K562 (cell line): ENCODE measurements at regions not wholly inside any gene's neighbourhood (a gene's known extent, or its start where the extent isn't known, plus 50 kb on each side); places are given as distances from the start of the nearest gene placed in this dataset.

Experiments used
- ATAC-seq: fragments of 200-7000 bp; cut with Tn5 transposase; 3 replicates; pipeline ENCODE4 v1.9.1; 2020; ENCODE audit warnings: moderate library complexity
- BruUV-seq: library from RNA; stranded (reverse); fragments of 400-500 nt; replicated peaks from 2 replicates; lab custom pipeline; 2021; lab: Mats Ljungman, UMichigan
- CTCF ChIA-PET: fragments of 300-600 bp; formaldehyde crosslinking; extraction: SDS; loops from one replicate; lab custom pipeline; 2021; ENCODE audit warnings: low intra/inter-chr PET ratio; lab: Yijun Ruan, JAX
- POLR2A ChIA-PET: fragments of 300-600, 350-650 bp; sonication (Branson Sonifier 250); formaldehyde crosslinking; extraction: SDS; loops from one replicate; lab custom pipeline; 2021; ENCODE audit warnings: antibody characterized with exemption, inconsistent platforms; lab: Yijun Ruan, JAX
- DNase-seq, 4 experiments: peaks; one replicate each; pipeline versions ENCODE4 v3.0.0 to v3.0.0-alpha.2; 2011 to 2018; ENCODE audit warnings: low spot score in 3 of 4, mixed read lengths in 3 of 4; ENCODE audit errors: extremely low read depth in 1 of 4
- FAIRE-seq: peaks from 2 replicates; lab custom pipeline; 2011; peaks lifted over from hg19 to GRCh38; lab: Jason Lieb, UNC
- H2AFZ ChIP-seq: 2 replicates; pipeline ENCODE4 v1.6.0; 2011; ENCODE audit warnings: low read depth, low read length, control low read depth, inconsistent platforms
- H3K27ac ChIP-seq: fragments of 200-600 bp; 3 replicates; pipeline ENCODE4 v1.8.0; 2011; ENCODE audit warnings: low read depth, mild to moderate bottlenecking, control low read depth, inconsistent platforms, low read length, moderate library complexity, mixed read lengths; ENCODE audit errors: extremely low read depth
- H3K27me3 ChIP-seq, 2 experiments: fragments of 300-600 bp in 1 of 2; 2 replicates in 1 of 2; 3 replicates in 1 of 2; pipeline versions ENCODE4 v1.6.0 to v1.8.0; 2011; ENCODE audit warnings: inconsistent platforms in 2 of 2, low read length in 2 of 2, mild to moderate bottlenecking in 1 of 2, mixed read lengths in 1 of 2, moderate library complexity in 1 of 2; ENCODE audit not compliant: control insufficient read depth in 2 of 2, insufficient read depth in 2 of 2
- H3K36me3 ChIP-seq: fragments of 300-600 bp; 3 replicates; pipeline ENCODE4 v1.8.0; 2011; ENCODE audit warnings: mild to moderate bottlenecking, low read length, inconsistent platforms; ENCODE audit not compliant: control insufficient read depth, insufficient read depth
- H3K4me1 ChIP-seq, 2 experiments: fragments of 200-600 bp in 1 of 2; replicated peaks in 1 of 2; 2 replicates in 1 of 2; 3 replicates in 1 of 2; pipeline versions ENCODE4 v1.5.1 to v1.8.0; 2011; ENCODE audit warnings: inconsistent platforms in 2 of 2, low read length in 2 of 2, mild to moderate bottlenecking in 1 of 2, mixed read lengths in 1 of 2, moderate library complexity in 1 of 2; ENCODE audit not compliant: control insufficient read depth in 2 of 2, insufficient read depth in 2 of 2
- H3K4me2 ChIP-seq: 2 replicates; pipeline ENCODE4 v1.6.1; 2011; ENCODE audit warnings: low read length, control low read depth, inconsistent platforms, mixed read lengths; ENCODE audit not compliant: insufficient read depth
- H3K4me3 ChIP-seq: fragments of 200-600 bp; sonication (generic), shearing (Covaris generic); 2 replicates; pipeline ENCODE4 v1.5.1; 2016; ENCODE audit warnings: control low read depth, inconsistent platforms
- H3K79me2 ChIP-seq: fragments of 200-600 bp; 3 replicates; pipeline ENCODE4 v1.8.0; 2011; ENCODE audit warnings: low read length, inconsistent platforms; ENCODE audit not compliant: control insufficient read depth, insufficient read depth
- H3K9ac ChIP-seq, 2 experiments: 2 replicates each; pipeline versions ENCODE4 v1.6.0 to v1.6.1; 2011; ENCODE audit warnings: low read depth in 2 of 2, low read length in 2 of 2, control low read depth in 1 of 2, inconsistent platforms in 1 of 2, mild to moderate bottlenecking in 1 of 2, mixed read lengths in 1 of 2; ENCODE audit not compliant: insufficient read depth in 1 of 2
- H3K9me1 ChIP-seq: one replicate; pipeline ENCODE4 v1.6.0; 2011; ENCODE audit warnings: inconsistent platforms, mild to moderate bottlenecking, low read length, moderate library complexity; ENCODE audit not compliant: control insufficient read depth, insufficient read depth
- H3K9me3 ChIP-seq: replicated peaks from 2 replicates; pipeline ENCODE4 v1.5.1; 2011; ENCODE audit warnings: low read depth, low read length, inconsistent platforms; ENCODE audit not compliant: control insufficient read depth, insufficient read depth
- H4K20me1 ChIP-seq: replicated peaks from 2 replicates; pipeline ENCODE4 v1.6.1; 2011; ENCODE audit warnings: low read length, inconsistent platforms, mixed read lengths; ENCODE audit not compliant: control insufficient read depth, insufficient read depth
- CCNT2 ChIP-seq: IDR thresholded peaks from 2 replicates; pipeline ENCODE4 v1.6.1; 2011; ENCODE audit warnings: borderline replicate concordance, low read depth, mild to moderate bottlenecking, moderate library complexity, mixed read lengths, low read length; ENCODE audit not compliant: insufficient read length; ENCODE audit errors: extremely low read depth
- CTCFL ChIP-seq: IDR thresholded peaks from 2 replicates; pipeline ENCODE4 v1.6.1; 2011; ENCODE audit warnings: borderline replicate concordance, low read depth, mild to moderate bottlenecking, moderate library complexity, low read length; ENCODE audit not compliant: insufficient read depth, poor library complexity, severe bottlenecking
- FOXO4 ChIP-seq: fragments of 450-650 bp; formaldehyde crosslinking; IDR thresholded peaks from 2 replicates; pipeline ENCODE4 v1.4.0; 2020; ENCODE audit warnings: mild to moderate bottlenecking, moderate library complexity
- FUS ChIP-seq: fragments of 200-400 bp; formaldehyde crosslinking; optimal IDR thresholded peaks from 2 replicates; pipeline ENCODE3; 2017; ENCODE audit warnings: low read depth, low read length
- HDAC8 ChIP-seq: fragments of 450-650 bp; IDR thresholded peaks from 2 replicates; pipeline ENCODE4 v1.6.1; 2016; ENCODE audit warnings: mild to moderate bottlenecking, missing genetic modification characterization, moderate library complexity, missing compliant biosample characterization
- IRF1 ChIP-seq: sonication (generic); formaldehyde crosslinking; IDR thresholded peaks from 2 replicates; pipeline ENCODE4 v1.8.0; 2022; ENCODE audit warnings: missing genetic modification reagents, mild to moderate bottlenecking, borderline replicate concordance
- IRF2 ChIP-seq: sonication (generic); formaldehyde crosslinking; IDR thresholded peaks from 2 replicates; pipeline ENCODE4 v1.8.1; 2022; ENCODE audit warnings: mild to moderate bottlenecking, missing genetic modification reagents
- L3MBTL2 ChIP-seq: fragments of 450-650 bp; IDR thresholded peaks from 2 replicates; pipeline ENCODE4 v1.6.1; 2016; ENCODE audit warnings: mild to moderate bottlenecking, moderate library complexity
- NEUROD1 ChIP-seq: fragments of 150-350 bp; IDR thresholded peaks from 2 replicates; pipeline ENCODE4 v1.6.1; 2014; ENCODE audit warnings: borderline replicate concordance, low read length, low read depth; ENCODE audit not compliant: partially characterized antibody
- OTX1 ChIP-seq: fragments of 450-650 bp; formaldehyde crosslinking; IDR thresholded peaks from 2 replicates; pipeline ENCODE4 v1.4.0; 2022; ENCODE audit warnings: mild to moderate bottlenecking
- SMAD2 ChIP-seq: fragments of 150-350 bp; IDR thresholded peaks from 2 replicates; pipeline ENCODE4 v1.6.1; 2014; ENCODE audit warnings: low read depth, mild to moderate bottlenecking, low read length
- TCF3 ChIP-seq: sonication (generic); formaldehyde crosslinking; IDR thresholded peaks from 2 replicates; pipeline ENCODE4 v1.4.0; 2020; ENCODE audit warnings: mild to moderate bottlenecking, missing genetic modification reagents
- TCF7 ChIP-seq: sonication (generic); IDR thresholded peaks from 2 replicates; pipeline ENCODE4 v1.6.1; 2016; ENCODE audit warnings: antibody characterized with exemption, borderline replicate concordance
- ZNF175 ChIP-seq: fragments of 200-800 bp; sonication (Bioruptor generic); IDR thresholded peaks from 2 replicates; pipeline ENCODE4 v1.6.1; 2016; ENCODE audit warnings: low read depth, mild to moderate bottlenecking, missing genetic modification characterization, missing compliant biosample characterization
- WGBS: fragments of 100-300 bp; shearing (Covaris generic); methylation state at CpG from one replicate; pipeline ENCODE4 v1.1.6; 2016; ENCODE audit warnings: low coverage, mixed read lengths; ENCODE audit not compliant: insufficient coverage; ENCODE audit errors: missing lambda C conversion rate; 5-methylcytosine and 5-hydroxymethylcytosine counted together
- in situ Hi-C: fragments of 300-500 bp; cut with MboI; formaldehyde crosslinking; loops from 4 replicates; pipeline ENCODE4 v1.15.0; 2018; ENCODE audit warnings: inconsistent platforms, mixed read lengths
- intact Hi-C: fragments of 100-400 bp; cut with micrococcal nuclease; formaldehyde crosslinking; loops from 2 replicates; pipeline ENCODE4 v1.14.2; 2022
- TF ChIP-seq, protein P1 (sequence below): fragments of 250-450 bp; sonication (Bioruptor Pico); IDR thresholded peaks from 2 replicates; pipeline ENCODE4 v1.4.0; 2020
- TF ChIP-seq, protein P2 (sequence below): IDR thresholded peaks from 2 replicates; pipeline ENCODE4 v1.6.1; 2014; ENCODE audit warnings: antibody characterized with exemption

DNA sequence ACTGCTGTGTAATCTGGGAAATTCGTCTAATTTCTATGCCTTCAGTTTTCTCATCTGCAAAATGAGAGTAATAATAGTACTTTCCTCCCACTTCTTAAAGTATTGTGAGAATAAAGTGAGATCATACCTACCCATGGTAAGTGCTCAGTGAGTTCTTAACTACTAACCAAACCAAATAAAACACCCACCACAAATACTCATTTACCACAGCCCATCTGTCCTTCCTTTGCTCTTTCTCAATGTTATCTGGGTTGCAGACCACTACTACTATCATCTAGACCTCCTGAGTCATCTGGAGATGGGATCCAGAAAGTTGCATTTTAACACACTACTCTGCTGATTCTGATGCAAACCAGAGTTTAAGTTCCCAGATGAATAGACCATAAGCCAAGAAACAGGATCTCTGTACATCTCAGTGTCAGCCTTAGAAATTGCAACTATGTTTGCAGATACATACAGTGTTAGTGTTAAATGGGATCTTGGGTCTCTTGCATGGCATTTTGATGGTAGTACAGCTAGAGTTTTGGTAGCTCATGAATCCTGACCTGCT lies 105.4 kb upstream of the ATP10B start:
- no peak for FAIRE-seq
- intact Hi-C loops, result no loop called here
- ATAC-seq, result no peak

More for the DNA sequence above, 105.4 kb upstream of the ATP10B start:
- Histone ChIP-seq H3K27me3 (no peaks in the 10 kb centered on the region), H3K79me2 (no peaks in the 10 kb centered on the region), H2AFZ (no peak overlapping the region), H3K4me3 (no peak overlapping the region), H3K27ac (no peak overlapping the region), H3K9me1 (no peaks in the 10 kb centered on the region), H3K9me3 (peaks cover 2% of the 10 kb centered on the region; the same call in 1 of the 2 replicates), H3K36me3 (no peaks in the 10 kb centered on the region), H3K4me2 (no peak overlapping the region), H3K4me1 (no peaks in the 10 kb centered on the region), H4K20me1 (no peaks in the 10 kb centered on the region), H3K9ac (no peak overlapping the region)
- CTCF ChIA-PET, result no interaction called here
- POLR2A ChIA-PET, result no interaction called here
- TF ChIP-seq, protein P1, sequence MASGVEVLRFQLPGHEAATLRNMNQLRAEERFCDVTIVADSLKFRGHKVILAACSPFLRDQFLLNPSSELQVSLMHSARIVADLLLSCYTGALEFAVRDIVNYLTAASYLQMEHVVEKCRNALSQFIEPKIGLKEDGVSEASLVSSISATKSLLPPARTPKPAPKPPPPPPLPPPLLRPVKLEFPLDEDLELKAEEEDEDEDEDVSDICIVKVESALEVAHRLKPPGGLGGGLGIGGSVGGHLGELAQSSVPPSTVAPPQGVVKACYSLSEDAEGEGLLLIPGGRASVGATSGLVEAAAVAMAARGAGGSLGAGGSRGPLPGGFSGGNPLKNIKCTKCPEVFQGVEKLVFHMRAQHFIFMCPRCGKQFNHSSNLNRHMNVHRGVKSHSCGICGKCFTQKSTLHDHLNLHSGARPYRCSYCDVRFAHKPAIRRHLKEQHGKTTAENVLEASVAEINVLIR (CRISPR knock-in tag), result no peak
- TF ChIP-seq FOXO4 (CRISPR knock-in tag), result no peak
- no peak for TF ChIP-seq FUS
- no peak for TF ChIP-seq ZNF175
- no peak for TF ChIP-seq SMAD2
- no peak for TF ChIP-seq NEUROD1
- TF ChIP-seq IRF2, result no peak
- TF ChIP-seq TCF7, result no peak
- no peak for TF ChIP-seq L3MBTL2
- no peak for TF ChIP-seq CTCFL
- no peak for TF ChIP-seq HDAC8
- TF ChIP-seq TCF3, result no peak
- TF ChIP-seq CCNT2, result no peak
- TF ChIP-seq, protein P2, sequence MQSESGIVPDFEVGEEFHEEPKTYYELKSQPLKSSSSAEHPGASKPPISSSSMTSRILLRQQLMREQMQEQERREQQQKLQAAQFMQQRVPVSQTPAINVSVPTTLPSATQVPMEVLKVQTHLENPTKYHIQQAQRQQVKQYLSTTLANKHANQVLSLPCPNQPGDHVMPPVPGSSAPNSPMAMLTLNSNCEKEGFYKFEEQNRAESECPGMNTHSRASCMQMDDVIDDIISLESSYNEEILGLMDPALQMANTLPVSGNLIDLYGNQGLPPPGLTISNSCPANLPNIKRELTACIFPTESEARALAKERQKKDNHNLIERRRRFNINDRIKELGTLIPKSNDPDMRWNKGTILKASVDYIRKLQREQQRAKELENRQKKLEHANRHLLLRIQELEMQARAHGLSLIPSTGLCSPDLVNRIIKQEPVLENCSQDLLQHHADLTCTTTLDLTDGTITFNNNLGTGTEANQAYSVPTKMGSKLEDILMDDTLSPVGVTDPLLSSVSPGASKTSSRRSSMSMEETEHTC, result no peak
- no peak for TF ChIP-seq IRF1
- TF ChIP-seq OTX1 (CRISPR knock-in tag), result no peak
- in situ Hi-C loops, result no loop called here
- 0% methylated on average over 1 of the region's 1 CpG for WGBS
- BruUV-seq, result no TSS peak
- DNase-seq, result no peak
